Hepatocyte (in vitro differentiated cells): ENCODE measurements at regions not wholly inside any gene's neighbourhood (a gene's known extent, or its start where the extent isn't known, plus 50 kb on each side); places are given as distances from the start of the nearest gene placed in this dataset.

ENCODE experiments used
- DNase-seq: peaks from one replicate; pipeline ENCODE4 v3.0.0-alpha.2; 2016; ENCODE audit warnings: low spot score
- H2AFZ ChIP-seq: fragments of 200-600 bp; sonication (generic); 2 replicates; pipeline ENCODE4 v1.6.0; 2016; ENCODE audit warnings: antibody characterized with exemption, mild to moderate bottlenecking
- H3K27ac ChIP-seq: fragments of 200-600 bp; sonication (generic); 2 replicates; pipeline ENCODE4 v1.5.1; 2016; ENCODE audit warnings: mild to moderate bottlenecking
- H3K27me3 ChIP-seq: fragments of 200-600 bp; sonication (generic); 2 replicates; pipeline ENCODE4 v1.6.1; 2016
- H3K36me3 ChIP-seq: fragments of 200-600 bp; sonication (generic); replicated peaks from 2 replicates; pipeline ENCODE4 v1.5.1; 2016; ENCODE audit warnings: low read depth; ENCODE audit not compliant: insufficient read depth
- H3K4me1 ChIP-seq: fragments of 200-600 bp; sonication (generic); 2 replicates; pipeline ENCODE4 v1.5.1; 2016; ENCODE audit warnings: mild to moderate bottlenecking, moderate library complexity; ENCODE audit not compliant: insufficient read depth
- H3K4me2 ChIP-seq: fragments of 200-600 bp; sonication (generic); 2 replicates; pipeline ENCODE4 v1.6.0; 2016
- H3K4me3 ChIP-seq: fragments of 200-600 bp; sonication (generic); 2 replicates; pipeline ENCODE4 v1.5.1; 2016; ENCODE audit warnings: mild to moderate bottlenecking
- H3K79me2 ChIP-seq: fragments of 200-600 bp; sonication (generic); 2 replicates; pipeline ENCODE4 v1.6.0; 2017; ENCODE audit warnings: mild to moderate bottlenecking
- H3K9me2 ChIP-seq: fragments of 200-600 bp; sonication (generic); replicated peaks from 2 replicates; pipeline ENCODE4 v1.6.0; 2017; ENCODE audit warnings: mild to moderate bottlenecking; ENCODE audit not compliant: insufficient read depth
- H3K9me3 ChIP-seq: fragments of 200-600 bp; sonication (generic); 2 replicates; pipeline ENCODE4 v1.5.1; 2016; ENCODE audit warnings: low read depth, mild to moderate bottlenecking
- H4K20me1 ChIP-seq: fragments of 200-600 bp; sonication (generic); 2 replicates; pipeline ENCODE4 v1.6.0; 2016; ENCODE audit warnings: mild to moderate bottlenecking; ENCODE audit not compliant: insufficient read depth, poor library complexity, severe bottlenecking
- CTCF ChIP-seq: fragments of 200-600 bp; sonication (generic); IDR thresholded peaks from 2 replicates; pipeline ENCODE4 v1.5.1; 2016; ENCODE audit warnings: antibody characterized with exemption, mild to moderate bottlenecking; ENCODE audit not compliant: poor library complexity
- EZH2 ChIP-seq: fragments of 200-600 bp; sonication (generic); IDR thresholded peaks from 2 replicates; pipeline ENCODE4 v1.6.1; 2016; ENCODE audit warnings: antibody characterized with exemption, mild to moderate bottlenecking, borderline replicate concordance
- EZH2phosphoT487 ChIP-seq: fragments of 200-600 bp; sonication (generic); IDR thresholded peaks from one replicate; pipeline ENCODE4 v1.6.1; 2018; ENCODE audit warnings: antibody characterized with exemption, mild to moderate bottlenecking, low read depth, moderate library complexity; ENCODE audit not compliant: unreplicated experiment, severe bottlenecking
- WGBS: methylation state at CpG from one replicate; pipeline ENCODE4 v1.1.6; 2016; ENCODE audit warnings: low lambda C conversion rate; ENCODE audit errors: missing lambda C conversion rate; 5-methylcytosine and 5-hydroxymethylcytosine counted together

DNA sequence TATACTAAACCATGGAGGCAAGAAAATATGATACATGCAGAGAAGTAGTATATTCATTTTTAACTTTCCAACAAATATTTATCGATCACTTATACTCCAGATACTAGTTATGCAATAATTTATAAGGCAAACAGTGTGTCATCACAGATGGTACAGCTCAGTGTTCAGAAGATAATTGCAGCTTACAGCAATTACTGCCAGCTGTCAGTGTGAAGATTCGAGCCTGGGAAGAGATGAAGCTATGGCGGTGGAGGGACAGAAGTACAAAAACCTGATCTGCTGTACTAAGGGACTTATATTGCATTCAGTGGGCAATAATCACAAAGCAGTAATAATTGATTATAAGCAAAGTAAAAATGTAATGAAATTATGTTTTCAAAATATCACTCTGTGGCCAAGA, 170.6 kb upstream of the EPHA3 start:
- Histone ChIP-seq H3K9me3 (no peaks in the 10 kb centered on the region), H3K4me1 (no peaks in the 10 kb centered on the region), H3K27ac (no peak overlapping the region), H2AFZ (no peak overlapping the region), H3K79me2 (no peaks in the 10 kb centered on the region), H4K20me1 (no peaks in the 10 kb centered on the region), H3K4me3 (no peak overlapping the region), H3K9me2 (no peaks in the 10 kb centered on the region), H3K27me3 (no peaks in the 10 kb centered on the region), H3K36me3 (no peaks in the 10 kb centered on the region), H3K4me2 (no peak overlapping the region)
- 83% methylated on average over 3 of the region's 3 CpGs for WGBS
- no peak for TF ChIP-seq EZH2
- DNase-seq, result no peak

GRCh38 chr3:88940296-88940695, 167.1 kb upstream of the EPHA3 start:
- Histone ChIP-seq H2AFZ (no peak overlapping the region), H3K4me3 (no peak overlapping the region), H3K9me2 (no peaks in the 10 kb centered on the region), H3K4me1 (no peaks in the 10 kb centered on the region), H3K4me2 (no peak overlapping the region), H4K20me1 (no peaks in the 10 kb centered on the region), H3K36me3 (no peaks in the 10 kb centered on the region), H3K27me3 (no peaks in the 10 kb centered on the region), H3K9me3 (no peaks in the 10 kb centered on the region), H3K79me2 (no peaks in the 10 kb centered on the region), H3K27ac (no peak overlapping the region)
- no peak for TF ChIP-seq EZH2phosphoT487
- no peak for TF ChIP-seq CTCF
- TF ChIP-seq EZH2, result no peak
- DNase-seq, result no peak
- 76% methylated on average over 2 of the region's 2 CpGs for WGBS

DNA sequence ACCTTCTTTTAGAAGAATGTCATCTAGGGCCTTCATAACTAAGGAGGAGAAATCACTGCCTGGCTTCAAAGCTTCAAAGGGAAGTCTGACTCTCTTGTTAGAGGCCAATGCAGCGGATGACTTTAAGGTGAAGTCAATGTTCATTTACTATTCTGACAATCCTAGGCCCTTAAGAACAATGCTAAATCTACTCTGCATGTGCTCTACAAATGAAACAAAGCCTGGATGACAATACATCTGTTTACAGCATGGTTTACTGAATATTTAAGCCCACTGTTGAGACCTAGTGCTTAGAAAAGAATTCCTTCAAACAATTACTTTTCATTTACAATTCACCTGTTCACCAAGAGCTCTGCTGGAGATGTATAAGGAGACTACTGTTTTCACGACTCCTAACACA, 160.4 kb upstream of the EPHA3 start:
- Histone ChIP-seq H3K9me3 (no peaks in the 10 kb centered on the region), H3K4me1 (no peaks in the 10 kb centered on the region), H3K4me2 (no peak overlapping the region), H2AFZ (no peak overlapping the region), H3K27ac (no peak overlapping the region), H4K20me1 (no peaks in the 10 kb centered on the region), H3K27me3 (no peaks in the 10 kb centered on the region), H3K9me2 (no peaks in the 10 kb centered on the region), H3K4me3 (no peak overlapping the region), H3K79me2 (no peaks in the 10 kb centered on the region), H3K36me3 (no peaks in the 10 kb centered on the region)
- no peak for DNase-seq
- no peak for TF ChIP-seq CTCF
- no peak for TF ChIP-seq EZH2phosphoT487
- no peak for TF ChIP-seq EZH2
- WGBS, result 86% methylated on average over 2 of the region's 2 CpGs

DNA sequence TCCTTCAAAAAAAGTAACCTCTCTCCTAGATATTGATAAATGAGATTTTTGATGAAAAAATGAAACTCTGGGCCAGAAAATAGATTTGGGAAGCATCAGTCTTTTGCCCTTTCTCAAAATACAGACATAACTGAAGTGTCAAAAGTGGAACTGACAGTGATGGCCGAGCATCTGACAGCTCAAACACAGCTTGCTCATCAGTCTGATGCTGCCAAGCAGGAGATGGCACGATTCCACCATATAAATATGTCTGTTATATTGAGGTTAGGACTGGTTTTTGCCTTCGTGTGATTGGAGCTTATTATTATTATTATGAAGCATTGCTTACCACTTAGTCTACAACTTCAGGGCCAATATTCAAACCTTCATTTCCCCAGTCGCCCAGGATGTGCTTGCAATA, 152.6 kb upstream of the EPHA3 start:
- Histone ChIP-seq H3K4me3 (no peak overlapping the region), H3K27me3 (no peaks in the 10 kb centered on the region), H3K27ac (no peak overlapping the region), H3K9me3 (no peaks in the 10 kb centered on the region), H3K4me2 (no peak overlapping the region), H3K9me2 (no peaks in the 10 kb centered on the region), H4K20me1 (no peaks in the 10 kb centered on the region), H3K4me1 (no peaks in the 10 kb centered on the region), H2AFZ (no peak overlapping the region), H3K79me2 (no peaks in the 10 kb centered on the region), H3K36me3 (no peaks in the 10 kb centered on the region)
- WGBS, result 88% methylated on average over 4 of the region's 4 CpGs
- no peak for DNase-seq
- TF ChIP-seq EZH2 (no peak), EZH2phosphoT487 (no peak), CTCF (no peak)
